H9 (cell line): ENCODE measurements at regions not wholly inside any gene's neighbourhood (a gene's known extent, or its start where the extent isn't known, plus 50 kb on each side); places are given as distances from the start of the nearest gene placed in this dataset.

ENCODE experiments used
- DNase-seq: peaks from one replicate; pipeline ENCODE4 v3.0.0-alpha.2; 2017
- H2AFZ ChIP-seq: one replicate; pipeline ENCODE4 v1.6.1; 2013; ENCODE audit warnings: mild to moderate bottlenecking, low read length, control low read depth, moderate library complexity
- H2AK5ac ChIP-seq: 2 replicates; pipeline ENCODE4 v1.6.1; 2013; ENCODE audit warnings: low read length, control low read depth, mixed read lengths; ENCODE audit not compliant: insufficient read length
- H2BK120ac ChIP-seq: one replicate; pipeline ENCODE4 v1.6.1; 2013; ENCODE audit warnings: low read depth, mild to moderate bottlenecking, low read length, control low read depth, inconsistent platforms; ENCODE audit not compliant: poor library complexity, severe bottlenecking
- H2BK12ac ChIP-seq: 2 replicates; pipeline ENCODE4 v1.6.1; 2013; ENCODE audit warnings: low read length, control low read depth, mixed read lengths, low read depth; ENCODE audit not compliant: insufficient read length
- H2BK15ac ChIP-seq: 2 replicates; pipeline ENCODE4 v1.6.1; 2013; ENCODE audit warnings: low read depth, low read length, control low read depth
- H2BK20ac ChIP-seq: one replicate; pipeline ENCODE4 v1.6.1; 2013; ENCODE audit warnings: low read depth, mild to moderate bottlenecking, low read length, control low read depth, inconsistent platforms; ENCODE audit not compliant: poor library complexity, severe bottlenecking
- H2BK5ac ChIP-seq: 2 replicates; pipeline ENCODE4 v1.6.1; 2013; ENCODE audit warnings: low read length, control low read depth, mixed read lengths; ENCODE audit not compliant: insufficient read length
- H3K14ac ChIP-seq: 2 replicates; pipeline ENCODE4 v1.6.1; 2013; ENCODE audit warnings: low read length, control low read depth; ENCODE audit not compliant: insufficient read depth
- H3K18ac ChIP-seq: 2 replicates; pipeline ENCODE4 v1.6.1; 2013; ENCODE audit warnings: low read depth, mild to moderate bottlenecking, mixed read lengths, low read length, control low read depth; ENCODE audit not compliant: insufficient read length
- H3K23ac ChIP-seq: 2 replicates; pipeline ENCODE4 v1.6.1; 2013; ENCODE audit warnings: low read length, control low read depth, mixed read lengths, low read depth; ENCODE audit not compliant: insufficient read length
- H3K23me2 ChIP-seq: 2 replicates; pipeline ENCODE4 v1.6.1; 2013; ENCODE audit warnings: low read depth, mild to moderate bottlenecking, mixed read lengths, low read length, control low read depth; ENCODE audit not compliant: insufficient read length, poor library complexity, severe bottlenecking
- H3K27ac ChIP-seq: 2 replicates; pipeline ENCODE4 v1.5.1; 2013; ENCODE audit warnings: low read length, control low read depth, mixed read lengths, low read depth; ENCODE audit not compliant: insufficient read length
- H3K27me3 ChIP-seq: 2 replicates; pipeline ENCODE4 v1.6.1; 2013; ENCODE audit warnings: low read length, control low read depth, inconsistent platforms; ENCODE audit not compliant: insufficient read depth
- H3K4ac ChIP-seq: 2 replicates; pipeline ENCODE4 v1.6.1; 2013; ENCODE audit warnings: low read depth, mild to moderate bottlenecking, control low read depth, inconsistent platforms, low read length, moderate library complexity
- H3K4me1 ChIP-seq: 2 replicates; pipeline ENCODE4 v1.6.1; 2013; ENCODE audit warnings: low read length, control low read depth, inconsistent platforms; ENCODE audit not compliant: insufficient read depth
- H3K4me2 ChIP-seq: 2 replicates; pipeline ENCODE4 v1.6.1; 2013; ENCODE audit warnings: low read length, control low read depth, mixed read lengths; ENCODE audit not compliant: insufficient read length, insufficient read depth
- H3K56ac ChIP-seq: 2 replicates; pipeline ENCODE4 v1.6.1; 2013; ENCODE audit warnings: low read depth, mild to moderate bottlenecking, mixed read lengths, low read length, control low read depth; ENCODE audit not compliant: insufficient read length
- H3K79me1 ChIP-seq: 2 replicates; pipeline ENCODE4 v1.6.1; 2013; ENCODE audit warnings: low read depth, mild to moderate bottlenecking, moderate library complexity, low read length, control low read depth, inconsistent platforms; ENCODE audit not compliant: insufficient read depth, poor library complexity, severe bottlenecking
- H3K79me2 ChIP-seq: 2 replicates; pipeline ENCODE4 v1.6.1; 2013; ENCODE audit warnings: low read length, control low read depth, inconsistent platforms; ENCODE audit not compliant: insufficient read depth
- H3K9ac ChIP-seq: 2 replicates; pipeline ENCODE4 v1.6.1; 2013; ENCODE audit warnings: low read length, control low read depth, mixed read lengths; ENCODE audit not compliant: insufficient read length; ENCODE audit errors: extremely low read depth
- H3K9me3 ChIP-seq: one replicate; pipeline ENCODE4 v1.6.1; 2013; ENCODE audit warnings: low read depth, low read length, inconsistent platforms; ENCODE audit not compliant: control insufficient read depth
- H3T11ph ChIP-seq: one replicate; pipeline ENCODE4 v1.6.1; 2013; ENCODE audit warnings: mild to moderate bottlenecking, low read length, control low read depth, inconsistent platforms
- H4K20me1 ChIP-seq: one replicate; pipeline ENCODE4 v1.6.1; 2013; ENCODE audit not compliant: control insufficient read depth, insufficient read length, insufficient read depth
- H4K5ac ChIP-seq: 2 replicates; pipeline ENCODE4 v1.6.1; 2013; ENCODE audit warnings: low read depth, mild to moderate bottlenecking, mixed read lengths, low read length, control low read depth; ENCODE audit not compliant: insufficient read length
- H4K8ac ChIP-seq: replicated peaks from 2 replicates; pipeline ENCODE4 v1.6.1; 2013; ENCODE audit warnings: low read length, control low read depth, mixed read lengths, low read depth; ENCODE audit not compliant: insufficient read length
- H4K91ac ChIP-seq: 2 replicates; pipeline ENCODE4 v1.6.1; 2013; ENCODE audit warnings: low read depth, mild to moderate bottlenecking, moderate library complexity, mixed read lengths, low read length, control low read depth; ENCODE audit not compliant: insufficient read length
- H3K27ac Mint-ChIP-seq, 3 experiments: 2 replicates in 2 of 3; 3 replicates in 1 of 3; pipeline ENCODE4 v1.8.0; 2020 to 2021; ENCODE audit warnings: mixed read lengths in 3 of 3, mild to moderate bottlenecking in 1 of 3, moderate library complexity in 1 of 3
- H3K27me3 Mint-ChIP-seq: 2 replicates; pipeline ENCODE4 v1.8.0; 2021; ENCODE audit warnings: low read depth, mild to moderate bottlenecking, moderate library complexity, mixed read lengths
- H3K36me3 Mint-ChIP-seq, 3 experiments: 2 replicates in 2 of 3; 3 replicates in 1 of 3; pipeline ENCODE4 v1.8.0; 2020 to 2021; ENCODE audit warnings: low read depth in 3 of 3, mixed read lengths in 3 of 3; ENCODE audit not compliant: insufficient read depth in 1 of 3
- H3K4me1 Mint-ChIP-seq, 2 experiments: 2 replicates each; pipeline ENCODE4 v1.8.0; 2020; ENCODE audit warnings: mixed read lengths in 2 of 2
- H3K4me3 Mint-ChIP-seq, 2 experiments: 2 replicates in 1 of 2; 3 replicates in 1 of 2; pipeline ENCODE4 v1.8.0; 2020 to 2021; ENCODE audit warnings: mild to moderate bottlenecking in 2 of 2, mixed read lengths in 2 of 2, moderate library complexity in 1 of 2
- H3K9me3 Mint-ChIP-seq, 2 experiments: 2 replicates in 1 of 2; 3 replicates in 1 of 2; pipeline ENCODE4 v1.8.0; 2020; ENCODE audit warnings: mild to moderate bottlenecking in 2 of 2, mixed read lengths in 2 of 2, moderate library complexity in 1 of 2
- CTCF ChIP-seq: fragments of 200-600 bp; sonication (generic); conservative IDR thresholded peaks from 3 replicates; pipeline ENCODE4 v1.8.0; 2021; ENCODE audit warnings: antibody characterized with exemption, mild to moderate bottlenecking
- WGBS: extraction: QIAGEN DNeasy Blood & Tissue Kit; methylation state at CpG from one replicate; pipeline ENCODE4 v1.1.7; 2013; ENCODE audit warnings: missing lambda C conversion rate, low lambda C conversion rate, mixed read lengths; ENCODE audit not compliant: insufficient read length; ENCODE audit errors: extremely low coverage; 5-methylcytosine and 5-hydroxymethylcytosine counted together

DNA sequence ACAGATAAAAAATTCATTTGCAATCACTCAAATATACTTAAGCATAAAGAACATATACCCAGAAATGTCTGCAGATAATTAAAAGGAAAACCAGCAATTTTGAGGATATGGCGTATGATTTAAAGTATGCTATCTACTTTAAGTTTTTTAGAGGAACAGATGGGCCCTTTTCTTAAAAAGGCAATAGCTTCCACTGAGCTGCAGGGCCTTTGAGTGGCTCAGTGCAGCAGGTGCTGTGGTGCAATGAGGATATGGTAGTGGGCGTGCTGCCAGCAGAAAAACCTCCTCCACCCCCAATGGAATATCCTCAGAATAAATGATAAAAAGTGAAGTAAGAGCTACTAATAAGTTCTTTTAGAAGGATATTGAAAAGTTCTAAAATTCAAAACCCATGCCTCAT lies 814.5 kb downstream of the MTRR start:
- Histone ChIP-seq H4K91ac (no peak overlapping the region), H2BK12ac (no peak overlapping the region), H3K56ac (no peak overlapping the region), H3K9ac (no peak overlapping the region), H2BK120ac (no peak overlapping the region), H3K79me1 (no peaks in the 10 kb centered on the region), H3K79me2 (no peaks in the 10 kb centered on the region), H2AFZ (no peak overlapping the region), H4K5ac (no peak overlapping the region), H3K18ac (no peak overlapping the region), H4K8ac (no peak overlapping the region), H3K27me3 (no peaks in the 10 kb centered on the region), H2BK20ac (no peak overlapping the region), H3K4me2 (no peak overlapping the region), H3K9me3 (no peaks in the 10 kb centered on the region), H2BK15ac (no peak overlapping the region), H3K27ac (no peak overlapping the region), H2AK5ac (no peak overlapping the region), H3K14ac (no peak overlapping the region), H3K4me1 (no peaks in the 10 kb centered on the region), H3K4ac (no peak overlapping the region), H2BK5ac (no peak overlapping the region), H3K23me2 (no peaks in the 10 kb centered on the region), H4K20me1 (no peaks in the 10 kb centered on the region), H3T11ph (no peak overlapping the region), H3K23ac (no peak overlapping the region)
- Mint-ChIP-seq H3K27me3 (no peaks in the 10 kb centered on the region), H3K27ac (no peak overlapping the region), H3K9me3 (no peaks in the 10 kb centered on the region; a peak in 2 of 5 replicates), H3K4me3 (no peak overlapping the region), H3K4me1 (no peaks in the 10 kb centered on the region), H3K36me3 (no peaks in the 10 kb centered on the region; a peak in 1 of 7 replicates)
- DNase-seq, result no peak
- no CpG with 5 or more reads among the region's 2 CpGs for WGBS
- TF ChIP-seq CTCF, result no peak
